H1 (cell line): ENCODE measurements at regions not wholly inside any gene's neighbourhood (a gene's known extent, or its start where the extent isn't known, plus 50 kb on each side); places are given as distances from the start of the nearest gene placed in this dataset.
A peak's percentile ranks its signal among the peaks of the same experiment; 100 is the strongest.

ENCODE experiments used
- CTCF ChIA-PET: fragments of 300-600 bp; sonication (Branson Sonifier 250); formaldehyde crosslinking; loops from one replicate; lab custom pipeline; 2021; ENCODE audit not compliant: partially characterized antibody; lab: Charles Lee
- POLR2A ChIA-PET: fragments of 300-600 bp; sonication (Branson Sonifier 250); formaldehyde crosslinking; loops from one replicate; lab custom pipeline; 2021; ENCODE audit warnings: inconsistent platforms; ENCODE audit not compliant: partially characterized antibody; lab: Charles Lee
- DNase-seq, 2 experiments: peaks; one replicate each; pipeline versions ENCODE4 v3.0.0 to v3.0.0-alpha.2; 2010 to 2022; ENCODE audit warnings: low spot score in 2 of 2, low read depth in 1 of 2, mixed read lengths in 1 of 2
- FAIRE-seq: peaks from 2 replicates; lab custom pipeline; 2011; peaks lifted over from hg19 to GRCh38; lab: Jason Lieb, UNC
- H2AFZ ChIP-seq: 2 replicates; pipeline ENCODE4 v1.8.1; 2012; ENCODE audit warnings: low read length, inconsistent platforms
- H2AK5ac ChIP-seq: 2 replicates; pipeline ENCODE4 v1.6.1; 2013; ENCODE audit warnings: low read depth, low read length
- H2BK120ac ChIP-seq: replicated peaks from 2 replicates; pipeline ENCODE3; 2013; ENCODE audit warnings: low read depth, low read length, inconsistent platforms
- H2BK12ac ChIP-seq: 2 replicates; pipeline ENCODE4 v1.6.1; 2013; ENCODE audit warnings: low read depth, low read length
- H2BK15ac ChIP-seq: 2 replicates; pipeline ENCODE4 v1.6.1; 2013; ENCODE audit warnings: low read length
- H2BK20ac ChIP-seq: 2 replicates; pipeline ENCODE4 v1.6.1; 2013; ENCODE audit warnings: low read length
- H2BK5ac ChIP-seq: 2 replicates; pipeline ENCODE4 v1.6.1; 2013; ENCODE audit warnings: low read depth, low read length
- H3K14ac ChIP-seq: 2 replicates; pipeline ENCODE4 v1.6.1; 2013; ENCODE audit warnings: inconsistent platforms; ENCODE audit not compliant: insufficient read length
- H3K18ac ChIP-seq: 2 replicates; pipeline ENCODE4 v1.6.1; 2013; ENCODE audit warnings: low read length; ENCODE audit errors: extremely low read depth
- H3K23ac ChIP-seq: 2 replicates; pipeline ENCODE4 v1.6.1; 2013; ENCODE audit warnings: inconsistent platforms; ENCODE audit not compliant: insufficient read length
- H3K23me2 ChIP-seq: 2 replicates; pipeline ENCODE4 v1.6.1; 2013; ENCODE audit warnings: low read depth, low read length
- H3K27ac ChIP-seq: 2 replicates; pipeline ENCODE4 v1.6.1; 2011; ENCODE audit warnings: low read depth, low read length, inconsistent platforms
- H3K27me3 ChIP-seq, 4 experiments: replicated peaks in 1 of 4; 1 replicate in 1 of 4; 2 replicates in 3 of 4; pipeline versions ENCODE4 v1.6.1 to v1.8.1; 2011 to 2013; ENCODE audit warnings: low read length in 3 of 4, mild to moderate bottlenecking in 3 of 4, inconsistent platforms in 2 of 4, mixed read lengths in 2 of 4, moderate library complexity in 1 of 4; ENCODE audit not compliant: control insufficient read depth in 3 of 4, insufficient read depth in 3 of 4; ENCODE audit errors: extremely low read depth in 1 of 4
- H3K36me3 ChIP-seq, 4 experiments: 2 replicates each; pipeline versions ENCODE4 v1.6.1 to v1.8.1; 2011 to 2013; ENCODE audit warnings: mild to moderate bottlenecking in 4 of 4, low read length in 3 of 4, moderate library complexity in 2 of 4, control low read depth in 1 of 4, inconsistent platforms in 1 of 4; ENCODE audit not compliant: insufficient read depth in 4 of 4, control insufficient read depth in 2 of 4
- H3K4ac ChIP-seq: replicated peaks from 2 replicates; pipeline ENCODE3; 2013; ENCODE audit warnings: low read length, low read depth, mixed read lengths, inconsistent platforms; ENCODE audit not compliant: insufficient read length
- H3K4me1 ChIP-seq, 4 experiments: replicated peaks in 1 of 4; 1 replicate in 1 of 4; 2 replicates in 3 of 4; pipeline versions ENCODE4 v1.6.1 to v1.8.1; 2011 to 2013; ENCODE audit warnings: low read length in 3 of 4, inconsistent platforms in 2 of 4, mixed read lengths in 1 of 4; ENCODE audit not compliant: insufficient read depth in 4 of 4, control insufficient read depth in 3 of 4
- H3K4me2 ChIP-seq, 2 experiments: 2 replicates each; pipeline versions ENCODE4 v1.6.1 to v1.8.1; 2011 to 2013; ENCODE audit warnings: low read depth in 2 of 2, low read length in 2 of 2, control low read depth in 1 of 2, inconsistent platforms in 1 of 2, mild to moderate bottlenecking in 1 of 2; ENCODE audit not compliant: insufficient read depth in 1 of 2
- H3K4me3 ChIP-seq, 4 experiments: fragments of 200-600, 300-600 bp in 1 of 4; sonication (generic), shearing (Covaris generic), sonication (Bioruptor Twin) in 1 of 4; 2 replicates each; pipeline versions ENCODE4 v1.5.1 to v1.8.1; 2011 to 2016; ENCODE audit warnings: low read length in 4 of 4, low read depth in 3 of 4, control low read depth in 2 of 4, inconsistent platforms in 2 of 4, mild to moderate bottlenecking in 2 of 4, mixed read lengths in 1 of 4, moderate library complexity in 1 of 4; ENCODE audit not compliant: insufficient read depth in 2 of 4; ENCODE audit errors: extremely low read depth in 1 of 4
- H3K56ac ChIP-seq: replicated peaks from 2 replicates; pipeline ENCODE3; 2013; ENCODE audit warnings: low read depth, mild to moderate bottlenecking, mixed read lengths, low read length, inconsistent platforms; ENCODE audit not compliant: insufficient read length
- H3K79me1 ChIP-seq: 2 replicates; pipeline ENCODE4 v1.6.1; 2013; ENCODE audit warnings: low read depth, low read length, control low read depth
- H3K79me2 ChIP-seq, 2 experiments: 2 replicates each; pipeline versions ENCODE4 v1.6.1 to v1.8.1; 2012 to 2013; ENCODE audit warnings: low read length in 2 of 2, mild to moderate bottlenecking in 2 of 2, inconsistent platforms in 1 of 2; ENCODE audit not compliant: insufficient read depth in 2 of 2, control insufficient read depth in 1 of 2
- H3K9ac ChIP-seq, 4 experiments: replicated peaks in 1 of 4; 1 replicate in 1 of 4; 2 replicates in 3 of 4; pipeline versions ENCODE4 v1.6.1 to v1.8.1; 2011 to 2013; ENCODE audit warnings: low read depth in 3 of 4, low read length in 3 of 4, control low read depth in 2 of 4, mild to moderate bottlenecking in 2 of 4, moderate library complexity in 2 of 4, inconsistent platforms in 1 of 4; ENCODE audit errors: extremely low read depth in 1 of 4
- H3K9me3 ChIP-seq, 2 experiments: 2 replicates each; pipeline versions ENCODE4 v1.6.1 to v1.8.1; 2012 to 2013; ENCODE audit warnings: mild to moderate bottlenecking in 2 of 2, moderate library complexity in 2 of 2, control low read depth in 1 of 2, inconsistent platforms in 1 of 2, low read depth in 1 of 2, low read length in 1 of 2, mixed read lengths in 1 of 2; ENCODE audit not compliant: insufficient read depth in 2 of 2
- H4K20me1 ChIP-seq, 2 experiments: replicated peaks in 1 of 2; 2 replicates each; pipeline versions ENCODE3 to v1.8.1; 2011 to 2013; ENCODE audit warnings: inconsistent platforms in 2 of 2, low read length in 2 of 2, mild to moderate bottlenecking in 1 of 2; ENCODE audit not compliant: insufficient read depth in 2 of 2, control insufficient read depth in 1 of 2
- H4K5ac ChIP-seq: 2 replicates; pipeline ENCODE4 v1.6.1; 2013; ENCODE audit warnings: low read length, low read depth, mixed read lengths, inconsistent platforms; ENCODE audit not compliant: insufficient read length
- H4K8ac ChIP-seq: 2 replicates; pipeline ENCODE4 v1.8.0; 2013; ENCODE audit warnings: mild to moderate bottlenecking, moderate library complexity, low read length, inconsistent platforms; ENCODE audit not compliant: insufficient read depth; ENCODE audit errors: extremely low read depth
- H4K91ac ChIP-seq: replicated peaks from 2 replicates; pipeline ENCODE3; 2013; ENCODE audit warnings: low read length, mixed read lengths, inconsistent platforms; ENCODE audit not compliant: insufficient read length
- CEBPB ChIP-seq: IDR thresholded peaks from 2 replicates; pipeline ENCODE4 v1.6.1; 2012; ENCODE audit warnings: low read depth, low read length
- CTCF ChIP-seq, 3 experiments: IDR thresholded peaks; 1 replicate in 2 of 3; 2 replicates in 1 of 3; pipeline versions ENCODE4 v1.5.1 to v1.6.1; 2011; ENCODE audit warnings: low read length in 3 of 3, mild to moderate bottlenecking in 3 of 3, inconsistent platforms in 2 of 3, low read depth in 1 of 3, moderate library complexity in 1 of 3; ENCODE audit not compliant: insufficient read depth in 1 of 3; ENCODE audit errors: control extremely low read depth in 1 of 3
- POLR2AphosphoS5 ChIP-seq: IDR thresholded peaks from 2 replicates; pipeline ENCODE4 v1.6.1; 2011; ENCODE audit warnings: low read depth, low read length
- SRF ChIP-seq: IDR thresholded peaks from 2 replicates; pipeline ENCODE4 v1.6.1; 2011; ENCODE audit warnings: mild to moderate bottlenecking, low read depth, low read length, moderate library complexity
- SUZ12 ChIP-seq: fragments of 200-600 bp; sonication (generic); IDR thresholded peaks from 2 replicates; pipeline ENCODE4 v1.6.1; 2012; ENCODE audit warnings: mild to moderate bottlenecking, inconsistent platforms, low read length, moderate library complexity, mixed read lengths
- WGBS, 2 experiments: shearing (Covaris generic) in 1 of 2; methylation state at CpG; one replicate each; pipeline versions ENCODE4 v1.1.6 to v1.1.7; 2013 to 2015; ENCODE audit warnings: low lambda C conversion rate in 2 of 2, mixed read lengths in 2 of 2, inconsistent platforms in 1 of 2, low coverage in 1 of 2, missing lambda C conversion rate in 1 of 2; ENCODE audit not compliant: insufficient replicate concordance in 2 of 2, insufficient coverage in 1 of 2, insufficient read length in 1 of 2; ENCODE audit errors: extremely low coverage in 1 of 2, missing lambda C conversion rate in 1 of 2; 5-methylcytosine and 5-hydroxymethylcytosine counted together

- Histone ChIP-seq H3K4me3 (no peak overlapping the region), H2BK120ac (no peak overlapping the region), H4K91ac (no peak overlapping the region), H2AFZ (no peak overlapping the region), H2BK15ac (no peak overlapping the region), H3K9me3 (no peaks in the 10 kb centered on the region), H3K4me2 (no peak overlapping the region), H3K4me1 (peaks cover 0 to 19% (median 5%) of the 10 kb centered on the region in 4 experiments; a peak in 4 of 7 replicates), H2BK12ac (no peak overlapping the region), H2AK5ac (no peak overlapping the region), H4K20me1 (no peaks in the 10 kb centered on the region), H4K8ac (no peak overlapping the region), H3K36me3 (no peaks in the 10 kb centered on the region), H3K14ac (no peak overlapping the region), H3K27me3 (no peaks in the 10 kb centered on the region; a peak in 2 of 7 replicates), H3K79me2 (no peaks in the 10 kb centered on the region), H2BK5ac (no peak overlapping the region), H3K23me2 (no peaks in the 10 kb centered on the region), H2BK20ac (no peak overlapping the region), H3K56ac (no peak overlapping the region), H3K23ac (no peak overlapping the region), H3K27ac (no peak overlapping the region), H3K18ac (no peak overlapping the region), H3K79me1 (no peaks in the 10 kb centered on the region), H3K4ac (no peak overlapping the region), H4K5ac (no peak overlapping the region), H3K9ac (no peak overlapping the region)
- FAIRE-seq = no peak
- POLR2A ChIA-PET = no interaction called here
- WGBS, 2 experiments = 94% methylated on average over 39 of the region's 42 CpGs; no CpG with 5 or more reads in 1 of the 2 experiments
- TF ChIP-seq CEBPB (peak; percentile 75), SUZ12 (no peak), CTCF (IDR thresholded peaks at IDR 0.05; ENCODE audit: control extremely low read depth in 1 of 3, insufficient read depth in 1 of 3, low read depth in 1 of 3, low read length in 3 of 3) (no peak), SRF (no peak), POLR2AphosphoS5 (no peak)
- no peak for DNase-seq
- CTCF ChIA-PET = interaction anchor here (1.1 to 1.4 kb wide), 3 partner anchors 33 to 264 kb away, joined by 3 to 5 read pairs (median 3); no protein-coding TSS in a partner anchor
Measured at GRCh38 chr14:101364503-101365328, 196.6 kb upstream of the DIO3 start.
